Activated CD8-positive, alpha-beta memory T cell treated with anti-CD3 and anti-CD28 coated beads for 48 hours (primary cell): ENCODE measurements at regions not wholly inside any gene's neighbourhood (a gene's known extent, or its start where the extent isn't known, plus 50 kb on each side); places are given as distances from the start of the nearest gene placed in this dataset.
"Not testable (repeated sequence)": the region's sequence is repeated elsewhere in the genome, so short reads cannot be mapped to it uniquely, and the experiment has no call there.

ENCODE experiments used
- DNase-seq, 3 experiments: peaks; one replicate each; pipeline ENCODE4 v3.0.0-alpha.2; 2020; ENCODE audit warnings: low read depth in 2 of 3, low spot score in 2 of 3

GRCh38 chr1:221025501-221025900 is 146.3 kb downstream of the HLX start:
- no peak for DNase-seq

- no peak for DNase-seq
Observed at GRCh38 chr1:221025956-221026355, 146.7 kb downstream of the HLX start.

GRCh38 chr1:221029981-221030649 is 150.9 kb downstream of the HLX start:
- no peak for DNase-seq

- DNase-seq: no peak
Observed at GRCh38 chr1:221030990-221031389, 151.7 kb downstream of the HLX start.

GRCh38 chr1:221031458-221032203 is 152.4 kb downstream of the HLX start:
- no peak for DNase-seq

- DNase-seq: no peak
Observed at GRCh38 chr1:221032204-221032585, 153.0 kb downstream of the HLX start.

- no peak for DNase-seq
Observed at GRCh38 chr1:221032637-221033280, 153.5 kb downstream of the HLX start.

GRCh38 chr1:221035662-221036153 is 156.5 kb downstream of the HLX start:
- DNase-seq: no peak

GRCh38 chr1:221039616-221040015 is 160.4 kb downstream of the HLX start:
- no peak for DNase-seq

GRCh38 chr1:221040101-221040500 is 160.9 kb downstream of the HLX start:
- DNase-seq: no peak

- DNase-seq: no peak
Observed at GRCh38 chr1:221040691-221041285, 161.5 kb downstream of the HLX start.

- DNase-seq: no peak
Observed at GRCh38 chr1:221044538-221044937, 165.3 kb downstream of the HLX start.

- DNase-seq: no peak
Observed at GRCh38 chr1:221045151-221045550, 165.9 kb downstream of the HLX start.

- no peak for DNase-seq
Observed at GRCh38 chr1:221045842-221046831, 166.9 kb downstream of the HLX start.

- DNase-seq: not testable (repeated sequence)
Observed at GRCh38 chr1:221051391-221051790, 172.1 kb downstream of the HLX start.

GRCh38 chr1:221053889-221054288 is 174.6 kb downstream of the HLX start:
- DNase-seq: no peak

GRCh38 chr1:221059506-221059905 is 180.3 kb downstream of the HLX start:
- no peak for DNase-seq

- no peak for DNase-seq
Observed at GRCh38 chr1:221063651-221064050, 184.4 kb downstream of the HLX start.

- DNase-seq: no peak
Observed at GRCh38 chr1:221066351-221067001, 187.2 kb downstream of the HLX start.

GRCh38 chr1:221067721-221068120 is 188.5 kb downstream of the HLX start:
- DNase-seq: no peak
